Left colon (tissue), 2 donors: ENCODE measurements at regions not wholly inside any gene's neighbourhood (a gene's known extent, or its start where the extent isn't known, plus 50 kb on each side); places are given as distances from the start of the nearest gene placed in this dataset.

ENCODE experiments used
- ATAC-seq: fragments of 200-7000 bp; cut with Tn5 transposase; one replicate; pipeline ENCODE4 v1.9.1; 2020; ENCODE audit warnings: mild to moderate bottlenecking, moderate library complexity
- DNase-seq, 2 donors: peaks; one replicate each; pipeline ENCODE4 v3.0.0-alpha.2; 2020
- intact Hi-C, 2 donors: fragments of 100-400 bp; cut with DNase I in 1 of 2; cut with micrococcal nuclease in 1 of 2; formaldehyde crosslinking; loops; one replicate each; pipeline versions ENCODE4 v1.11.2 to v1.14.0; 2022; cut with DNase I, micrococcal nuclease
- donor health status: DM: no; HTN: no; CAD: no.
- donor health status: DM: yes; HTN: yes; CAD: no.

DNA sequence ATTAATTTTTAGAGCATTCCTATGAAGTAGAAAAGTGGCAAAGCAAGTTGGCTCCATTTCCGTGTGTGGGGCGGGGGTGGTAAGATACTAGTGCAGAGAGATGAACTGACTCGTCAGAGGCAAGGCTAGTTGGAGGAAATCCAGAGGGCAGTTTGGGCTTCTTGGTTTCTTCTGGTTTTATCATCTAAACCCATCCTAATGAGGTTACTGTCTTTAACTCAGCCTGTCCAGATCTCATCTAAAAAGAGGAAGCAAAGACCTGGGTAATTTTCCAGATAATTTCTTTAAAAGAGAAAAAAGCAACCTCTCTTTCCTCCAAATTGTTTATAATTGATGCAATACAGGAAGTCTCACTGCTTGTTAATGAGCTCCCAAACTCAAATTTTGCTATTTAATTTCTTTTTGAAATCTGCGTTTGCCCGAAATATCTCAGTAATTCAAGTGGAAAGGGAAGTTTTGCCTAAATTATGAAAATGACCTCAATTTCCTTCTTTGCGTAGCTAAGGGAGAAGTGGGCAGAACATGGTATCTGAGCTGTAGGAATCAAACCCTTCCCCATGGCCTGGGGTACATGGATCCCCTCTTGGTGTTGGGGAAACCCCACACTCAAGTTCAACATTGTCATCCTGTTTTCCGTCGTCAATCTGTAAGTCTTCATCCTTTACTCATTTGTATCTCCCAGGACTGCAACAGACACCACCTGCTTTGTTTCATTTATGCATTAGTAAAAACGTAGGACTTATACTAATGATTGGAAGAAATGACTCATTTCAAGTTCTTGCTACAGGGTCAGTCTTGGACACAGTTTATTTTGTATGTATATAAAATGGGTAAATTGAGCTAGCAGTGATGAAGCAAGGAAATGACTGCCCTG is 89.1 kb upstream of the KLF7 start:
- intact Hi-C loops = no loop called here
- no peak for ATAC-seq
- no peak for DNase-seq

DNA sequence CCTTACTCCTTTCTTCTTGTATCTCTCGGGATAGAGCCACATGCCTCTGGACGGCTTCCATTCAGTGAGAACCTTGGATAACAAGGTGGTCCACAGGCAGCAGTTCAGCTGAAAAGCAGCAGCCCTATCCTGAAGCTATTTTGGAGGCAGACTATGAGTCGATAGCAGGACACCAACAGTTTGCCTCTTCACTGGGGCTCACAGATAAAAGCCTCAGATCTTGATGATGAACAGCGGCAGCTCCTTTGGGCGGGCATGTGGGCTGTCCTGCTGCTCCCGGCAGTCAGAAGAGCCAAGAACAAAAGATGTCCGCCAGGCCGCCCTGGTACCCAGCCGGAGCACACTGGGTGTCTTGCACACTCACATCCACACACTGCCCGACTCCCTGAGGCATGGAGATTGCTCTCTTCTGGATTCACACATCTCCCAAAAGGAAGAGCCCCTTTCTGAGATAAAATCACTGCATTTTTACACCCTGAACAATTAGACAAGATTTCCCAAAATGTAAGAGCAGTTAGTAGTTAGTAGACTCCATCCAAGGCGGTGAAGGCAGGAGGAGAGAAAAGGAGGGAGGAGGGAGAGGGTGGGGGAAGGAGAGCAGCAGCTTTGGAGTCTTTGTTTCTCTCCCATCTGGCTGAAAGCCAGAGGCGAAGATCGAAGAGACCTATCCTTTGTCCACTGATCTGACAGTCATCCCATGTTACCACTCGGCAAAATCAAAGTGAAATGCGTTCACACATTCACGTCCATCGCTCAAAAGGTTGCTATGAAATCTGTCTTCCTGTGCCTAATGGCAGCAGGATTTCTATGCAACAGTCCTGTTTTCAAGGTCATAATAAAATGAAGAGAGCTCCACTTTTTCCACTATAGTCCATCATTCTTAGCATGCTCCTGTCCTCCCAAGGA is 90.1 kb upstream of the KLF7 start:
- ATAC-seq (no peak), DNase-seq (no peak)
- intact Hi-C loops = no loop called here

DNA sequence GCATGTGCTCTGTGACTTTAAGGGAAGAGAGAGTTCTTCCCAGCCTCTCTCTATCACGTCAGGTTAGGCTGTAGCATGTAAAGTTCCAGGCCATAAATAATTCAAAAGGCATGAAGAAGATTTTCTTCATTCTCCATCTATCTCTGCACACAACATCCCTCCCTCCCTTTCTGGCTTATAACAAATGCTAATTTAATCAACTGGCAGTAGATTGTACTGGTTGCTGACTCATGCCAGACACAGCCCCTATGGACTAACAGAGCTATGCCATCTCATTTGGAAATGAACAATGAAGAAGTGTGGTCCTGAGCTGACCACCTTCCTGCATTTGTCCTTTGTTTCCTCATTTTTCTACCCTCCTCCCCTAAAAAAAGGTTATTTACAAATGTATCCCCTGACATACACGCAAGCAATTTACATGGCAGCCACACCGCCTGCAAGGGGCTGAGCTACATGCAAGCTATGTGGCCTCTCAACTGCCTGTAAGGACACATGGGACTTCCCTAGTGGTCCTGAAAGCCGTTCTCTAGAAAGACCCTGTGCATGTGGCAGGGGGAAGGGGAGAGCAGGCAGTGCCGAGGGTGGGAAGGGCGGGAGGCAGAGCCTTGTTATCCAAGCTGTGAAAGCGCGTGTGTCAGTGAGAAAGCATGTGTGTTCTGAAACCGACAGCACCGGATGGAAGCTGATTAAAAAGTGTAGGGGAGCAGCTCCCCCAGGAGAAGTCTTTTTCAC is 90.9 kb upstream of the KLF7 start:
- intact Hi-C loops = no loop called here
- ATAC-seq (no peak), DNase-seq (no peak)

DNA sequence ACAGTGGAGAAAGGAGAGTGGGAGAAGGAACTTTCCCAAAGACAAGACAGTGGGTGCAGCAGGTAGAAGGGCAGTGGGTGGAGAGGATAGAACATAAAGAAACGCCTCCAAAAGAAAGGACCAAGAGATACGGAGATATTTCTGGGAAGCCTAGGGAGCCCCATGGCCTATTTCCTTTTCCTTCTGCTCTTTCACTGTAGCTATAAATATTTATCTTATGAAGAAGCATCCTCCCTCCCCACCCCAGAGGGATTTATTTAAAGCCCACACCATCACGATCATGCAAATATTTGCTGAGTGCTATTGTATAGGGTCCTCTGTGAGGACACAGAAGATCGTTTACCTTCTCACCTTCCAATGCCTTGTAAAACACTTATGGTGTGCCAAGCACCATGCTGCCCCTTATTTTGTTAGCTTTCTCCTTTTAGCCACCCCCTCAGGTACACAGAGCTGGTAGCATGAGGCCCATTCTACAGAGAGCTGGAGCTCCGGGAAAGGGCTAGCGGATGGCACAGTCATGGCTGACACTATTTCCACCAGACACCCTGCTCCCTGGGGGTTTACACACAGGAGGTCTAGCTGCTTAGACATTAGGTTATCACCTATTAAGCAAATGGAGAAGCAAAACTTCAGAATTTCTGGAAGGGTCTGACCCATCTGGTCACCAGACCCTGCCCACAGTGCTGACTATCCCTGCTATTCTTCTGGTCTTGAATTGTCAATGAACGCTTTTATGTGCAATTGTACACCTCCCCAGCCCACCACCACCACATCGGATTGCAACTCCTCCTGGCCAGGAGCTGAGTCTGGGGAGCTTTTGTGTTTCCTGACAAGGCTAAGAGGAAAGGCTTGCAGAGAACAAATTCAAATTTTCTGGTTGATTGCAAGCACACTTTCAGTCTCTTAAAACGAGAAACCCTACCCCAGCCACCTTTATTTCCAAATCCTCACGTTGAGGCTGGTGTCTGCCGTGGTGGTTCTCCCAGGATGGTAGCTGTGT is 91.8 kb upstream of the KLF7 start:
- no peak for ATAC-seq
- intact Hi-C loops = no loop called here

DNA sequence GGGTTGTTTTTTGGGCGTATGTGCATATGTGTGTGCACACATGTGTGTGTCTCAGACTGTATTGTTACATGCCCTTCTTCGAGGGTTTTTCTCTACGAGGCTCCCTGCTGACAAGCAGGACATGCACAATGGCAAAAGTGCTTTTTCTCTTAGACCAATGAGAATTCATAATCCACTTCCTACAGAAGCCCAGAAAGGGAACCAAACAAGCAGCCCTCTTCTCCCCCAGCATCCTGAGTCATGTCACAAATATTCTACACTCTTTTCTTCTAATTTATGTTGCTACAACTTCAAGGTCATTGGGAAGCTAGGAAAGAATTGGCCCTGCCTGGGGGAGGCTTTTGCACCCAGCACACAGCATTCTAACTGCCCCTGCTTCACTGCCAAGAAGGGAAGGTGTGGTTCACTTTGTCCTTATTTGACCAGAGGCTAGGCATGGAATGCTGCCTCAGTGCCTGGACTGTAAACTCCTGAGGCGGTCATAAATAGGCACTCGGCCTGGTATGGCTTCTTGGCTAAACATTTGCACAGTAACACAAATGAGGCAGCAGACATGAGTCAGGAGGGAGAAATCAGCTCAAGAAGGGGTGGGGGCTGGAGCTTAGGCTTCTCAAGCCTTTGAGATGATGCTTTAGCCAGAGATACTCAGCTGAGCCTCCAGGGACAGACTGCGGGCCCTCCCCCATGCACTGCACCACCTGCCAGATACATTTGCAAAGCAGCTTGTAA is 92.7 kb upstream of the KLF7 start:
- DNase-seq (peak; percentile 63 to 90), ATAC-seq (peak; percentile 99)
- intact Hi-C loops = no loop called here

More for the DNA sequence above, 91.8 kb upstream of the KLF7 start:
- DNase-seq = no peak

DNA sequence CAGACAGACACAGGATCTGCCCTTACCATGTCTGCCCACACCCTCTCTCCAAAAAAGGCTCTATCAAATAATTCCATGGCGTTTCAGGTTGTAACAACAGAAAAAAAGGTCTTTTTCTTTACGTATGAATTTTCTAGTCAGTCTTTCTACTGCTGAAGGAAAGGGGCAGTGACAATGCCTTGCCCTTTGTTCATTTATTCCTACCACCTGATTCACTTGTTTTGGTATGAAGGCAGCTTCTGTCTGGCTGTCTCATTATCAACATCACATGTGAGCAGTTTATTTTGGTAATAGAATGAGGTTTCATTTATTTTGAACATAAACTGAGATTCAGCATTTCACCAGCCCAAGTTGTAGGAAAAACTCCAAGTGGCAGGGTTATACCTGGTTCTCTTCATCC is 94.3 kb upstream of the KLF7 start:
- DNase-seq (no peak), ATAC-seq (no peak)
- intact Hi-C loops = loop anchor here in 1 of 2 donors (5.0 kb wide), 1 partner anchor 93 kb away; the partner anchor contains the start of gene KLF7

DNA sequence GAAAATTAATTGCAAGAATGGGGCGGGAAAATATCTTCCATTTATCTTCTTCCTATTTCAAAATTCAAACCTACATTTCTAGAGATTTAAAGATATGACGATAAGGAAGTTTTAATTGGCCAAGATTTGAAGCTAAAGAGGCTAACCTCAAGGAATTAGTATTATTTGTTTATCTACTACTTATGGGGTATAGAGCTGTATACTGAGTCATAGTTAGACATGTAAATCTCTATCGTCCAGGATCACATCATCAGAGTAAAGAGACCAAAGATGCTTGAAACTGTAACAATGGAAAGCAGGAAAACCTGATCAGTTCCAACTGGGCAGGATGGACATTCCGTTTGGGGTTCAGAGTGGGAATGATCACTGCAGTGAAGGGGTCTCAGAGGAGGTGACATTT is 95.2 kb upstream of the KLF7 start:
- DNase-seq = no peak
- intact Hi-C loops = loop anchor here in 1 of 2 donors (5.0 kb wide), 1 partner anchor 94 kb away; the partner anchor contains the start of gene KLF7
- ATAC-seq = no peak

DNA sequence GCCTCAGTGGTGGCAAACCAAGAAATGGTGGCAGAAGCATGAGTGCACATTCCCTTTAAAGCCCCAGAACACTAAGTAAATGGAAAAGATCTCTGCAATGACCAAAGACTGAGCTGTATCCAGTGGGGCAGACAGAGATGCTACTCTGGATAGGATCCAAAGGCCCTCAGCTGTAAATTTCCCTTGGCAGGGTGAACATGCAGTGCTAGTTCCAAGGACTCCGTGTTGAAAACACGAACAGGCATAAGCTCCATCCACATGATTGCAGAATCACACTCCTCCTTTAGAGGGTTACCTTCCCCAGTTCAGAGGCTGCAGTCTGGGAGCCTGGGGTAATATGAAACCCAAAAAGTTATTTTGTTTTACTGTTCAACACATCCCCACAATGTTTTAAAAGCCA is 98.6 kb upstream of the KLF7 start:
- DNase-seq = peak in 1 of 2 donors; percentile 34
- no peak for ATAC-seq
- intact Hi-C loops = loop anchor here in 1 of 2 donors (5.0 kb wide), 1 partner anchor 97 kb away; the partner anchor contains the start of gene KLF7

DNA sequence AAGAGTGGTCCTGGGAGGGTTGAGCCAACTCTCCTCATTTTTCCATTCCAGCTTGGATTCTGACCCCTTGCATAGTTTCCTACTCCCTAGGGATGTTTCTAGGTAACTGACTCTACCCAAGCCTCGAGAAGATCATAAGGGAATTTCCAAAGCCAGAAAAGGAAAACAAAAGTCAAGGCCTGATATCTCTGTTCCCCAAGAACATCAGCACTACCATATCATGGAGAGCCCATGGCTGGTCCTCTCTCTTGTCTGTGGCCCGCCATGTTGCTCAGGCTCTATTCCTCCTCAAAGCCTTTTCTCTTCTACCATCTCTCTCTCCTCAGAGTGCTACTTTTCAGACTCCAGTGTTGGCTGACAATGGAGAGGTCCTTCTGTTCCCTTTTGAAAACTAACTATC is 99.6 kb upstream of the KLF7 start:
- ATAC-seq = no peak
- no peak for DNase-seq
- intact Hi-C loops = no loop called here

DNA sequence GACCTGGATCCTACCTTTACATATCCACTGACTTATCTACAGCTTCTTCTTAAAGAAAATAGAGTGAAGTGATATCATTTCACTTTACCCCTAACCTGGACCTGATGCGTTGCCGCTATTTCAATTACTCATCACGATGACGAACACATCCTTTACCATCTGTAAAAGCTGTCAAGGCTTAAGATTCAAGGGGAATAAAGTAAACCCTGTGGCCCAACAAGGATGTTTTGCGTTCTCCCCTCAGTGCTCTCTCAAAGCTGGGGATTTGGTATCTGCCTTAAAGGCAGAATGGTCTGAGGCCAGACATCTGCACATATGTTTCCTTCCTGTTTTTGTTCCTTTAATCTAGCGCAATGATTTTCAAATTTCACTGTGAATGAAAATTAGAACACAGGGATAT is 100.1 kb upstream of the KLF7 start:
- no peak for ATAC-seq
- intact Hi-C loops = no loop called here
- no peak for DNase-seq

DNA sequence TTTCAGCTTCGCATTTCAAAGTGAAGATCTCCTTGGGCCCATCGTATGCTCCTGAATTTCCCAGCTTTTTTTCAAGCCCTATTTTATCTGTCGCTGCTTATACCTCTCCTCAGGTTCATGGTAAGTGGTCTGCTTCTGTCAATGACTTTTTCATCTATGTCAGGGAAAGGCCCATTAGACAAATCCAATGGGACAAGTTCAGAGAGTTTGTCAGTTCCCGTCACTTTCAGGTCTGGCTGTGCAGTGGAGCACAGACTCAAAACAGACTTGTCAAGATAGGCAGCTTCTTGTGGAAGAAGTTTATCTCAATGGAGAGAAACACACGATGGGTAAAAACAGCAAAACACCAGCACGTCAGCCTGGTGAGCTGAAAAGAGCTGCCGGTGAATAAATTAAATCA is 100.9 kb upstream of the KLF7 start:
- intact Hi-C loops = no loop called here
- DNase-seq (no peak), ATAC-seq (no peak)

DNA sequence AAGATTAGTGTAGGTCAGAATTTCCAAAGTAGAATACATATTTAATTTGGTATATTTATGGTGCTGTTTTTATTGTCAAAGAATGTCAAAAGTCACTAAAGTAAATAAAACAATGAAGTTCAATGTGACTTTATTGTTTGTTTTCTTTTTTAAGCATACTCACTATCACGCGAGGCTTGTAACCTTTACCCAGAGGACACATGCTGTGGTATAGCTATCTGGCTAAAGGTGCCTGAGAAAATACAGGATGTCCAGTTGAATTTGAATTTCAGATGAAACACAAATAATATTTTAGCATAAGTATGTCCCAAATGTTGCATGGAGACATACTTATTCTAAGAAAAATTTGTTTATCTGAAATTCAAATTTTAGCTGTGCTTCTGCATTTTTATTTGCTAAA is 103.3 kb upstream of the KLF7 start:
- ATAC-seq = no peak
- intact Hi-C loops = no loop called here
- no peak for DNase-seq

DNA sequence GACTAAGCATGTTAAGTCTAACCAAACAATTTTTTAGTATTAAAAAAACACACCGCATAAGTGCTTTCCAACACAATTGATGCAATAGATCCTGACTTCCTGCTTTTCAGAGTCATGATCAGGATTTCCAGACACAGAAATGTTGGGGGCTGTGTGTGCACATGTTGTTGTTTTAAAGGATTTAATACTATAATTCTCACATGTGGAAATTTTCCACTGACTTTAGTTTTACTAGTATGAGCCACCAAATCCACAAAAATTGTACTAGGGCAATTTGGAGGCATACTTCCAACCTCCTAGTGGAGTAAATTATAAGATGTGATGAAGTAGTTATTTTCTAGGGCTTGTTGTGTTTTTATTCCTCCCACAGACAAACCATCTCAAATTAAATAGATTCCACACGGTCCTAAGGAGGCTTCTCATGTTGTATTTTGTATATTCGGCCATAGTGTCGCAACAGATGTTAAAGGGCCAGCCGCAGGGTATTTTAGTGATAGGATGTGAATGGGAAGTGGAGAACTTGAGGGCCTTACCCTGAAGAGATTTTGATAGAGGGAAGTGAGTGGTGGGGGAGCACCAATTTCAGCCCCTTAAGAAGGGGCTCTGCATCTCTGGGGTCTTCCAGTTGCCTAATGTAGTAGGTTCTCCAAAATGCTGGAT is 108.9 kb upstream of the KLF7 start:
- intact Hi-C loops = no loop called here
- ATAC-seq (no peak), DNase-seq (no peak)

DNA sequence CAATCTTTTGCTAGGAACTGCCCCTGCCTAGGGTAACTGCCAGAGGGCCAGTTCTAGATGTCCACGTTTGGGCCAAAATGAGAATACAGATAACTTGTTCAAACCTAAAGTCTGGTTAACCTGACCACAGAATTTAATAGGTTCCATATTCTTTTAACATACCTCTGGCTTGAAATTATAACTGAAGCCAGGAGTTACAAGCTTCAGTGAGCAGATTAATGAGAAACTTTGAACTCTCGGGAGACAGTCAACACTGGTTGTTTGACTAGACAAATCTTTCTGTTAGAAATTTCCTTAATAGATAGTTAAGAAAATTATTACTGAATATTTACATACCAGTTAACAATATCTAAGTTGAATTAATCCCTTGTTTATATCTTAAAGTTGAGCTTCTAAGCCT is 110.0 kb upstream of the KLF7 start:
- intact Hi-C loops = no loop called here
- ATAC-seq (no peak), DNase-seq (no peak)

DNA sequence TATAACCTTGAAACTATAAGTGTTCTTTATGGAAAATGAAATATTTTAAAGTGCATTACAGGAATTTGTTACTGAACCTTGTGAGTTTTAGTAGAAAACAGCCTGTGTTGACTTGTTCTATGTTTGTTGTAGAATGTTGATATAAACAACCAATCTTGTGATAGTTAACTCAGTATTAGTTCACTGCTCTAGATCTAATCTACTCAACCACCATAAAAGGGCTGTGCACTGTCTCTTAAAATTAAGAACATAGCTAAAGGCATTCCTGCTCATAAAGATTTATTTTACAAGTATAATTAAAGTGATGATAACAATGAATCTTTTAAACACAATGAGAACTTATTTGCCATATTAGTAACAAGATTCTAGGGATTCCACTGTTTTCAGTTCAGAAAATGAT is 110.5 kb upstream of the KLF7 start:
- intact Hi-C loops = no loop called here
- DNase-seq (no peak), ATAC-seq (no peak)

DNA sequence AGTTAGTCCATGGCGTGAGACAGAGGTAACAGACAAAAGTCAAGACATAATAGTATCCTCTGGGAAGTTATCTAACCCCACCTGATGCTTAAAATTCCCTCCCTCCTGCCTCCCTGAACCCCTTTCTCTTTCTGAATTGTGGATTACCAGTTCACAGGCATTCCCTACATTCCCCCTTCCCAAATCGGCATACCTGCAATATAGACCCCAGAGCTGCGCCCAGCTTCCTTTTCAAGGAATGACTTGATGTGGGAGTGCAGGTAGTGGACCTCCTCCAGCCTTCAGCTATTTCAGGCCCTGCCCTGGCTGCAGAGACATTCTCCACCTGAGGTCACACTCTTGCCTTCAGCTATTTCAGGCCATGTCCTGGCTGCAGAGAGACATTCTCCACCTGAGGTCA is 111.1 kb upstream of the KLF7 start:
- DNase-seq (no peak), ATAC-seq (no peak)
- intact Hi-C loops = no loop called here

DNA sequence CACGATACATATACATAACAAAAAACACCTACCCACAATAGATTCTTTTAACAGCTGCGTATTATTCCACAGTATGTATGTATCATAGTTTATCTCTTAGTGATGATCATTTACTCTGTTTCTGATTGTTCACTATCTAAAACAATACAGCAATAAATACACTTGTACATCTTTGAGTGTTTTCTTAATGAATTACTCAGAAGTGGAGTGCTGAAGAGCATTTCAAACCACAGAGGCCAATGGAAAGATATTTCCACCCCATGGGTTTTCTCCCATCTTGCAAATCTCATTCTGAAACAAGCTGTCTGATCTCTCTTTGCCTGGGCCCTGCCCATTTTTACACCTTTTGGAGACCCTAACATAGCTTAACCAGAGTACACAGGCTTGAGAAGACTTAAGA is 113.8 kb upstream of the KLF7 start:
- intact Hi-C loops = no loop called here
- DNase-seq (no peak), ATAC-seq (no peak)
